Vagina (tissue), 2 donors: ENCODE measurements at regions not wholly inside any gene's neighbourhood (a gene's known extent, or its start where the extent isn't known, plus 50 kb on each side); places are given as distances from the start of the nearest gene placed in this dataset.

Experiments used
- DNase-seq, 2 donors: peaks; one replicate each; pipeline ENCODE4 v3.0.0-alpha.2; 2017; ENCODE audit errors: extremely low spot score in 2 of 2
- H3K27ac ChIP-seq: fragments of 200-600 bp; sonication (generic); one replicate; pipeline ENCODE4 v1.5.1; 2019
- H3K27me3 ChIP-seq: fragments of 200-600 bp; sonication (generic); one replicate; pipeline ENCODE4 v1.5.1; 2019
- H3K36me3 ChIP-seq, 2 donors: fragments of 200-600 bp; sonication (generic); one replicate each; pipeline ENCODE4 v1.5.1; 2017 to 2019
- H3K4me1 ChIP-seq: fragments of 200-600 bp; sonication (generic); one replicate; pipeline ENCODE4 v1.5.1; 2019
- H3K4me3 ChIP-seq, 2 donors: fragments of 200-600 bp; sonication (generic); 1 replicate in 1 of 2; 2 replicates in 1 of 2; pipeline ENCODE4 v1.5.1; 2016 to 2019
- H3K9me3 ChIP-seq: fragments of 200-600 bp; sonication (generic); one replicate; pipeline ENCODE4 v1.5.1; 2019
- POLR2A ChIP-seq, 2 donors: fragments of 450-650 bp; IDR thresholded peaks; one replicate each; pipeline ENCODE4 v1.6.1; 2017; ENCODE audit warnings: antibody characterized with exemption in 2 of 2, mild to moderate bottlenecking in 2 of 2, moderate library complexity in 2 of 2
- POLR2AphosphoS5 ChIP-seq, 2 donors: sonication (generic); formaldehyde crosslinking; IDR thresholded peaks; one replicate each; pipeline ENCODE4 v1.9.0; 2017; ENCODE audit warnings: antibody characterized with exemption in 2 of 2, mild to moderate bottlenecking in 2 of 2, low read depth in 1 of 2; ENCODE audit not compliant: insufficient read depth in 1 of 2
- intact Hi-C: fragments of 100-400 bp; cut with DNase I; formaldehyde crosslinking; loops from one replicate; pipeline ENCODE4 v1.15.1; 2023
- TF ChIP-seq, protein P1 (sequence below), 3 experiments: fragments of 450-650 bp in 2 of 3; fragments of 200-600 bp in 1 of 3; sonication (generic) in 1 of 3; IDR thresholded peaks; one replicate each; pipeline ENCODE4 v1.5.1; 2017 to 2019; ENCODE audit warnings: antibody characterized with exemption in 3 of 3, mild to moderate bottlenecking in 2 of 3, moderate library complexity in 2 of 3

DNA sequence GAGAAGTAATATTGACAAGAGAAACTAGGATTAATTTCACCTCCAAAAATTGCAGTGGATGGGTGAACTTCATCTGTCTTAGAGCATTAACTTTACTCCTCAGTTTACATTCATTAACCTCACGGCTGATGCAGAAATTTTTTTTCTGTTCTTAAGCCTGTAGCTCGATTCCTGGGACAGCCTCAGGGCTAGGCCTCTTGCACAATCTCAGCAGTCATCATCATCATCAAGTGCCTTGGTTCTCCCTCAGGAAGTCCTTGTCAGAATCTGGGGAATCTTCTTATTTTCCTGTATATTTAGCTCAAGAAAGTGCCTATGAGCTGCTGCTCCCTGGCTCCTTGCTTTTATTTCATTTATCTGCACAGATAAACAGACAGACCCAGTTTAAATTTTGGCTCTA lies 1272.2 kb upstream of the LRRTM1 start:
- Histone ChIP-seq H3K27ac (no peak overlapping the region), H3K4me3 (no peak overlapping the region), H3K36me3 (no peaks in the 10 kb centered on the region), H3K4me1 (no peaks in the 10 kb centered on the region), H3K27me3 (no peaks in the 10 kb centered on the region), H3K9me3 (no peaks in the 10 kb centered on the region)
- no peak for TF ChIP-seq POLR2AphosphoS5 (IDR thresholded peaks at IDR 0.05; ENCODE audit: insufficient read depth in 1 of 2, low read depth in 1 of 2)
- TF ChIP-seq, protein P1, sequence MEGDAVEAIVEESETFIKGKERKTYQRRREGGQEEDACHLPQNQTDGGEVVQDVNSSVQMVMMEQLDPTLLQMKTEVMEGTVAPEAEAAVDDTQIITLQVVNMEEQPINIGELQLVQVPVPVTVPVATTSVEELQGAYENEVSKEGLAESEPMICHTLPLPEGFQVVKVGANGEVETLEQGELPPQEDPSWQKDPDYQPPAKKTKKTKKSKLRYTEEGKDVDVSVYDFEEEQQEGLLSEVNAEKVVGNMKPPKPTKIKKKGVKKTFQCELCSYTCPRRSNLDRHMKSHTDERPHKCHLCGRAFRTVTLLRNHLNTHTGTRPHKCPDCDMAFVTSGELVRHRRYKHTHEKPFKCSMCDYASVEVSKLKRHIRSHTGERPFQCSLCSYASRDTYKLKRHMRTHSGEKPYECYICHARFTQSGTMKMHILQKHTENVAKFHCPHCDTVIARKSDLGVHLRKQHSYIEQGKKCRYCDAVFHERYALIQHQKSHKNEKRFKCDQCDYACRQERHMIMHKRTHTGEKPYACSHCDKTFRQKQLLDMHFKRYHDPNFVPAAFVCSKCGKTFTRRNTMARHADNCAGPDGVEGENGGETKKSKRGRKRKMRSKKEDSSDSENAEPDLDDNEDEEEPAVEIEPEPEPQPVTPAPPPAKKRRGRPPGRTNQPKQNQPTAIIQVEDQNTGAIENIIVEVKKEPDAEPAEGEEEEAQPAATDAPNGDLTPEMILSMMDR (IDR thresholded peaks at IDR 0.05) = no peak
- TF ChIP-seq POLR2A (IDR thresholded peaks at IDR 0.05) = no peak
- intact Hi-C loops = no loop called here
- DNase-seq = no peak

DNA sequence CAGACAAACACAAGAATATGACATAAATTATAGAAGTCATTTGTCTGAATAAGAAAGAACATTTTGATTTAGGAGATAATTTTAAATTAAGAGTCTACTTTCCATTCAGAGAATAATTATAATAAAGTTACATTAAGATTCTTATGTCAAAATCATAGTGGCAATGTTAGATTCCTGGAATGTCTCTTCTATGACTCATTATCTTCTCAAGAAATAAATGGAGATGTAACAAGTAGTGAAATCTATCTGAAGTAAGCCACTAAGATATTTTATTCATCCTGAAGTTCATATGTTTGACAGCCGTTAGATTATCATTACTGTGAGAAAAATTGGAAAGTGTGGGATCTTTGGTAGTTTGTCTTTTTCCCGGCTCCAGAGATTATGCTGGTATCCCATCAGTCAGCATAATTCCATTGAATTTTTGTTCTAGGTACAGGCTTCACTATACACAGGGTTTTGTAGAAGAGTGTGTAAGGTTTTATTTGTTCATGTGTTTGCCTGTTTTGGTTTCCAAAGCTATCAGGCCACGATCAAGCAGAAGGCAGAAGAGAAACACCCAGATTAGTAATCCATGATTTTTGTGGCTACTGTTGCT lies 1246.6 kb upstream of the LRRTM1 start:
- H3K36me3 ChIP-seq = no peaks in the 10 kb centered on the region
- H3K4me3 ChIP-seq = no peak overlapping the region
- H3K4me1 ChIP-seq = no peaks in the 10 kb centered on the region
- no peaks in the 10 kb centered on the region for H3K27me3 ChIP-seq
- H3K9me3 ChIP-seq = no peaks in the 10 kb centered on the region
- intact Hi-C loops = no loop called here
- DNase-seq = no peak
- no peak overlapping the region for H3K27ac ChIP-seq
- TF ChIP-seq POLR2A (IDR thresholded peaks at IDR 0.05) (no peak), POLR2AphosphoS5 (IDR thresholded peaks at IDR 0.05; ENCODE audit: insufficient read depth in 1 of 2, low read depth in 1 of 2) (no peak)
- TF ChIP-seq, protein P1 (IDR thresholded peaks at IDR 0.05) = no peak

DNA sequence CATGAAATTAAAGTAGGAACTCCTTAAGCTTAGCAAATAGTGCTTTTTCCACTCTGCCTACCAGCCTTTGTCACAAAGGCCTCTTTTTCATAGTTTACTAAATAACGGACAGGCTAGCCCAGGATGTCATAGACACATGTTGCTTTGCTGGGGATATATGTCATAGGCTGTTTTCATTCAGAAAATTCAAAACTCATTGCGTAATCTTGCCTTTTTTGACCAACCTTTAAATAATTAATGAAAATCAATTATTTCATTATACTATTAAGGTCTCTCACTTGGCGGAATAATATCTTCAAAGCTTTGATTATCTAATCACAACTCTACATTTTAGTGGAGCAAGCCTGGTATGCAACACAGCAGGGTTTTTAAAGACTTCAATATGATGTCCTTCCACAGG lies 1245.7 kb upstream of the LRRTM1 start:
- DNase-seq = no peak
- no peaks in the 10 kb centered on the region for H3K27me3 ChIP-seq
- intact Hi-C loops = no loop called here
- H3K4me1 ChIP-seq = no peaks in the 10 kb centered on the region
- no peak overlapping the region for H3K27ac ChIP-seq
- H3K9me3 ChIP-seq = no peaks in the 10 kb centered on the region
- H3K36me3 ChIP-seq = no peaks in the 10 kb centered on the region
- no peak overlapping the region for H3K4me3 ChIP-seq
- TF ChIP-seq POLR2AphosphoS5 (IDR thresholded peaks at IDR 0.05; ENCODE audit: insufficient read depth in 1 of 2, low read depth in 1 of 2) (no peak), POLR2A (IDR thresholded peaks at IDR 0.05) (no peak)
- TF ChIP-seq, protein P1 (IDR thresholded peaks at IDR 0.05) = no peak

DNA sequence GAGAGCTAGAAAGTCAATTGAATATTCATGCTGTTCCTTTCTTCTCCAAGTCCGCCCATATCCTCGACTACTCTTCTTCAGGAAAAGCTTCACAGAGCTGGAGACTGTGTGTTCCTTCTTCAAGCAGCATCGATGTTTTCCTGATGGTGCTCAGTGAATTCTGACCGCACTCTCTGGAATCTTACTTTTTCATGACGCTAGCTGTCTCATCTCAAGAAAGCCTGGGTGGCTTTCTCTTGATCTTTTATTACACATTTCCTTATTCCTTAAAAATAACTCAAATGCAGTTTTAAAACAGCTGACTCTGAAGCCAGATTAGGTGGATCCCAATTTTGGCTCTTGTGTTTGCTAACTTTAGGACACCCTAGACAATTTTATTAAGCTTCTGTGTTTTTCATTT lies 1245.1 kb upstream of the LRRTM1 start:
- TF ChIP-seq, protein P1 (IDR thresholded peaks at IDR 0.05) = no peak
- TF ChIP-seq POLR2AphosphoS5 (IDR thresholded peaks at IDR 0.05; ENCODE audit: insufficient read depth in 1 of 2, low read depth in 1 of 2) (no peak), POLR2A (IDR thresholded peaks at IDR 0.05) (no peak)
- Histone ChIP-seq H3K27ac (no peak overlapping the region), H3K9me3 (no peaks in the 10 kb centered on the region), H3K36me3 (no peaks in the 10 kb centered on the region), H3K4me3 (no peak overlapping the region), H3K4me1 (no peaks in the 10 kb centered on the region), H3K27me3 (no peaks in the 10 kb centered on the region)
- intact Hi-C loops = no loop called here
- DNase-seq = no peak

DNA sequence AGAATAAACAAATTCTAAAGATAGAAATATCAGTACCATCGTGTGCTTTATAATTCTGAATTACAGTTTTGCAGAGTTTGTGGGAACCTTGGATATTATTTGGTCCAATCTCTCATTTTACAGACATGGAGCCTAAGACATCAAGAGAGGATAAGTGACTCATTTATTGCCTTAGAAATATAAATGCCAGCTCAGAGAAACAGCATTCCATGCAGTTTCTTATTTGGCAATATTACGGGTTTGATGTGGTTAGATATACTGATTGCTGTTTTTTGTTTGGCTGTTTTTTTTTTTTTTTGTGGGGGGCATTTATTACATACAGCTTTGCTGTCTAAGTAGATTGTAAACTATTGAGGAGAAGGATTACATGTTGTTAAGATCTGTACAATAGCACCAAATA lies 1241.1 kb upstream of the LRRTM1 start:
- H3K27ac ChIP-seq = no peak overlapping the region
- TF ChIP-seq, protein P1 (IDR thresholded peaks at IDR 0.05) = no peak
- no peak for TF ChIP-seq POLR2AphosphoS5 (IDR thresholded peaks at IDR 0.05; ENCODE audit: insufficient read depth in 1 of 2, low read depth in 1 of 2)
- no peak for TF ChIP-seq POLR2A (IDR thresholded peaks at IDR 0.05)
- no peak overlapping the region for H3K4me3 ChIP-seq
- DNase-seq = no peak
- H3K9me3 ChIP-seq = no peaks in the 10 kb centered on the region
- no peaks in the 10 kb centered on the region for H3K36me3 ChIP-seq
- intact Hi-C loops = no loop called here
- H3K4me1 ChIP-seq = no peaks in the 10 kb centered on the region
- H3K27me3 ChIP-seq = no peaks in the 10 kb centered on the region
